Endothelial cell (in vitro differentiated cells): ENCODE measurements at regions not wholly inside any gene's neighbourhood (a gene's known extent, or its start where the extent isn't known, plus 50 kb on each side); places are given as distances from the start of the nearest gene placed in this dataset.

ENCODE experiments used
- DNase-seq: peaks from one replicate; pipeline ENCODE4 v3.0.0; 2021; ENCODE audit warnings: low spot score
- H3K27ac Mint-ChIP-seq: one replicate; pipeline ENCODE4 v1.8.0; 2021; ENCODE audit warnings: mixed read lengths, inconsistent platforms; ENCODE audit not compliant: unreplicated experiment
- H3K27me3 Mint-ChIP-seq: one replicate; pipeline ENCODE4 v1.8.0; 2021; ENCODE audit warnings: mild to moderate bottlenecking, moderate library complexity, mixed read lengths, inconsistent platforms; ENCODE audit not compliant: unreplicated experiment
- H3K36me3 Mint-ChIP-seq: one replicate; pipeline ENCODE4 v1.8.0; 2021; ENCODE audit warnings: mild to moderate bottlenecking, low read depth, mixed read lengths, inconsistent platforms; ENCODE audit not compliant: unreplicated experiment
- H3K4me1 Mint-ChIP-seq: one replicate; pipeline ENCODE4 v1.8.0; 2021; ENCODE audit warnings: mild to moderate bottlenecking, mixed read lengths, inconsistent platforms; ENCODE audit not compliant: unreplicated experiment
- H3K4me3 Mint-ChIP-seq: one replicate; pipeline ENCODE4 v1.8.0; 2021; ENCODE audit warnings: mild to moderate bottlenecking, mixed read lengths, inconsistent platforms; ENCODE audit not compliant: unreplicated experiment
- H3K9me3 Mint-ChIP-seq: one replicate; pipeline ENCODE4 v1.8.0; 2021; ENCODE audit warnings: mixed read lengths, inconsistent platforms; ENCODE audit not compliant: unreplicated experiment
- TF ChIP-seq, protein P1 (sequence below): fragments of 200-600 bp; sonication (generic); IDR thresholded peaks from one replicate; pipeline ENCODE4 v1.5.0; 2021; ENCODE audit warnings: antibody characterized with exemption; ENCODE audit not compliant: unreplicated experiment

DNA sequence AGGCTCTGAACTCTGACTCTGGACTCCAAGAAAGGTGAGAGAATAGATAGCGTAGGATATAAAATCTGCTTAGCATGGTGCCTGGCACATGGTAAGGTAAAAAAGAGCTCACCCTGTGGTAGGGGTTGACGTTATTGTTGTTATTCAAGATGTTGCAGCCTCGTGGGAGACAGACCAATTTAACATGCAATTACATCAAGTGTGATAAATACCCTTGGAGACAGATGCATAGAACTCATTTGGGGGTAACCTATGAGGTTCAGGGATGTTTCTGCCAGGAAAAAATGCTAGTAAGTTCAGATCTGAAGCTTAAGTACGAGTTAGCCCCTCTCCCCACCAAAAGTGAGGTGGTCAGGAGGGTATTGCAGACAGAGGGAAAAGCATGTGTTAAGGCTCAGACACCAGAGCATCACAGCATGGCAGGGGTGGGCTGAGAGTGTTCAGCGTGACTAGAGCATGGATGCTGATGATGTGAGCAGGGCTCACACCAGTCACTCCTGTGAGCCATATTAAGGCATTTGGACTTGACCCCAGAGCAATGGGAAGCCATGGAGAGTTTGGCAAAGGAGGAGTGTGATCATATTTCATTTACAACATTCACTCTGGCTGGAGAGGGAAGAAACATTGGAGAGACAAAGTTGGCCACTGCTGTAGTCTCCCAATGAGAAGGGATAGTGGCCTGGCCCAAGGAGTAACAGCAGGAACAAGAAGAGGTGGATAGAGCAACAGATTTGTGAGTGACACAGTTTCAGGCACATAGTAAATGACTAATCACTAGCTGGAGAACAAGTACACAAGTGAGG lies 181.0 kb downstream of the UACA start:
- Mint-ChIP-seq H3K36me3 (no peaks in the 10 kb centered on the region), H3K27me3 (peaks cover 1% of the 10 kb centered on the region), H3K4me1 (peaks cover 11% of the 10 kb centered on the region), H3K4me3 (no peak overlapping the region), H3K27ac (no peak overlapping the region), H3K9me3 (no peaks in the 10 kb centered on the region)
- DNase-seq, result no peak
- TF ChIP-seq, protein P1, sequence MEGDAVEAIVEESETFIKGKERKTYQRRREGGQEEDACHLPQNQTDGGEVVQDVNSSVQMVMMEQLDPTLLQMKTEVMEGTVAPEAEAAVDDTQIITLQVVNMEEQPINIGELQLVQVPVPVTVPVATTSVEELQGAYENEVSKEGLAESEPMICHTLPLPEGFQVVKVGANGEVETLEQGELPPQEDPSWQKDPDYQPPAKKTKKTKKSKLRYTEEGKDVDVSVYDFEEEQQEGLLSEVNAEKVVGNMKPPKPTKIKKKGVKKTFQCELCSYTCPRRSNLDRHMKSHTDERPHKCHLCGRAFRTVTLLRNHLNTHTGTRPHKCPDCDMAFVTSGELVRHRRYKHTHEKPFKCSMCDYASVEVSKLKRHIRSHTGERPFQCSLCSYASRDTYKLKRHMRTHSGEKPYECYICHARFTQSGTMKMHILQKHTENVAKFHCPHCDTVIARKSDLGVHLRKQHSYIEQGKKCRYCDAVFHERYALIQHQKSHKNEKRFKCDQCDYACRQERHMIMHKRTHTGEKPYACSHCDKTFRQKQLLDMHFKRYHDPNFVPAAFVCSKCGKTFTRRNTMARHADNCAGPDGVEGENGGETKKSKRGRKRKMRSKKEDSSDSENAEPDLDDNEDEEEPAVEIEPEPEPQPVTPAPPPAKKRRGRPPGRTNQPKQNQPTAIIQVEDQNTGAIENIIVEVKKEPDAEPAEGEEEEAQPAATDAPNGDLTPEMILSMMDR, result no peak

- peaks cover 1% of the 10 kb centered on the region for H3K27me3 Mint-ChIP-seq
- H3K9me3 Mint-ChIP-seq, result no peaks in the 10 kb centered on the region
- H3K36me3 Mint-ChIP-seq, result no peaks in the 10 kb centered on the region
- H3K4me3 Mint-ChIP-seq, result no peak overlapping the region
- H3K4me1 Mint-ChIP-seq, result peaks cover 11% of the 10 kb centered on the region
- no peak overlapping the region for H3K27ac Mint-ChIP-seq
- TF ChIP-seq, protein P1, result no peak
- no peak for DNase-seq
These were observed 182.4 kb downstream of the UACA start for GRCh38 chr15:70580958-70581357.

DNA sequence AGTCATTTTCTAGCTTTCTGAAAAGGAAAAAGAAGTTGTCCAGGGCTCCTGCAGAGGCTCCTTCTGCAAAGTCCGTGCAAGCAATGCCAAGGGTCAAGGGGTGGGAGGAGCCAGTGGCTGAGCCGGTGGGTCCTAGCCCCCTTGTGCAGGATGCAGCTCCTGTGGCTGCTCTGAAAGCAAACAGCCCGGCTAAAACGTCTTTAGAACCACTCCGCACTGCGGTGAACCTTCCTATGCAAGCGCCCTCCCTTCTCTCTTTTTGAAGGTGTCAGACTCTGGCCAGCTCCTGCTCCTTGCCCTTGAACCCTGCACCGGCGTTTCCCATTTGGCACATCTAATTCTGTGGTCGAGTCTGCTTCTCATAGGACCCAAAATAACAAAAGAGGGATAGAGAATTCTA lies 183.1 kb downstream of the UACA start:
- Mint-ChIP-seq H3K36me3 (no peaks in the 10 kb centered on the region), H3K4me3 (no peak overlapping the region), H3K4me1 (peaks cover 11% of the 10 kb centered on the region), H3K27me3 (peaks cover 1% of the 10 kb centered on the region), H3K27ac (no peak overlapping the region), H3K9me3 (no peaks in the 10 kb centered on the region)
- TF ChIP-seq, protein P1, result no peak
- DNase-seq, result no peak

- DNase-seq, result no peak
- H3K27ac Mint-ChIP-seq, result no peak overlapping the region
These were observed 183.6 kb downstream of the UACA start for GRCh38 chr15:70579766-70580165.

DNA sequence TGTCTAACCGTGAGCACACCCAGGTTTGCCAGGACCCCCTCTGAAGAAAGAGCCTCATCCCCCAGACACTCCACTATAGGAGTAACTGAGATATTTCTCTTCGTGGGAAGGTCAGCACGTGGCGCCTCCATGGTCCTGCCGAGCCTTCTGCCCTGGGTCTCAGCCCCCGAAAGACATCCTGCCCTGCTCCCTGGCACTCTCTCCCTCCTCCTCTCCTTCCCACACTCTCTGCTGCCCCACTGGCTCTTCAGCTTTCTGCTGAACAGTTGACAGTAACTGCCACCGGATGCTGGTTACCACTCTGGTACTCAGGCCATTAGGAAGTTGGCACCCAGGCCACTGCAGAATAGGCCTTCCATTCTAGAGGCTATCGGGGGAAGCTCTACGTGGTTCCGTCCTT lies 185.2 kb downstream of the UACA start:
- Mint-ChIP-seq H3K9me3 (peaks cover 5% of the 10 kb centered on the region), H3K27ac (no peak overlapping the region), H3K4me3 (no peak overlapping the region), H3K4me1 (peaks cover 11% of the 10 kb centered on the region), H3K27me3 (no peaks in the 10 kb centered on the region), H3K36me3 (no peaks in the 10 kb centered on the region)
- DNase-seq, result no peak
- TF ChIP-seq, protein P1, result no peak

More at GRCh38 chr15:70579766-70580165, 183.6 kb downstream of the UACA start:
- TF ChIP-seq, protein P1, result no peak
- Mint-ChIP-seq H3K27me3 (peaks cover 1% of the 10 kb centered on the region), H3K36me3 (no peaks in the 10 kb centered on the region), H3K4me1 (peaks cover 11% of the 10 kb centered on the region), H3K9me3 (no peaks in the 10 kb centered on the region), H3K4me3 (no peak overlapping the region)
